ENCODE measurements at regions not wholly inside any gene's neighbourhood (a gene's known extent, or its start where the extent isn't known, plus 50 kb on each side); places are given as distances from the start of the nearest gene placed in this dataset.

DNA sequence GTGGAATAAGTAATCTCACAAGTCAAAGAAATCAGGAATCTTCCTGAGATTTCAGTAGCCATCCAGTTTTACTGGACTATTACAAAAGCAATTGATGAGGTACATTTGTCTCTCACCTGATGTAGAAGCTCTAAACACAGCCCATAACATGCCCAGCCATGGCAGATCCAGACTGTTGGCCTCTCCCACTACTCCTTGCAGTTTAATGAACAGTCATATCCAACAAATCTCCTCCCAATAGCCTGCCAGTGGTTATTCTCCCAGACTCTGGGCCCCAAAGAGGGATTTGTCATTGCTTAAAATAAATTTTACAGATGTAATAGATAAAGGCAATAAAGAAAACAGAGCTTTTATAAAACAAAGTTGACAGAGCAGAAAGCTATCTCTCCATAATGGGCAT is 80.8 kb downstream of the ZNF608 start:
- TF ChIP-seq, protein P1, sequence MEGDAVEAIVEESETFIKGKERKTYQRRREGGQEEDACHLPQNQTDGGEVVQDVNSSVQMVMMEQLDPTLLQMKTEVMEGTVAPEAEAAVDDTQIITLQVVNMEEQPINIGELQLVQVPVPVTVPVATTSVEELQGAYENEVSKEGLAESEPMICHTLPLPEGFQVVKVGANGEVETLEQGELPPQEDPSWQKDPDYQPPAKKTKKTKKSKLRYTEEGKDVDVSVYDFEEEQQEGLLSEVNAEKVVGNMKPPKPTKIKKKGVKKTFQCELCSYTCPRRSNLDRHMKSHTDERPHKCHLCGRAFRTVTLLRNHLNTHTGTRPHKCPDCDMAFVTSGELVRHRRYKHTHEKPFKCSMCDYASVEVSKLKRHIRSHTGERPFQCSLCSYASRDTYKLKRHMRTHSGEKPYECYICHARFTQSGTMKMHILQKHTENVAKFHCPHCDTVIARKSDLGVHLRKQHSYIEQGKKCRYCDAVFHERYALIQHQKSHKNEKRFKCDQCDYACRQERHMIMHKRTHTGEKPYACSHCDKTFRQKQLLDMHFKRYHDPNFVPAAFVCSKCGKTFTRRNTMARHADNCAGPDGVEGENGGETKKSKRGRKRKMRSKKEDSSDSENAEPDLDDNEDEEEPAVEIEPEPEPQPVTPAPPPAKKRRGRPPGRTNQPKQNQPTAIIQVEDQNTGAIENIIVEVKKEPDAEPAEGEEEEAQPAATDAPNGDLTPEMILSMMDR (IDR thresholded peaks at IDR 0.05): no peak
- no peak for TF ChIP-seq POLR2A (IDR thresholded peaks at IDR 0.05)
- no peak for TF ChIP-seq POLR2AphosphoS5 (IDR thresholded peaks at IDR 0.05)
- no peak for TF ChIP-seq EP300 (IDR thresholded peaks at IDR 0.05)
